ENCODE measurements at regions not wholly inside any gene's neighbourhood (a gene's known extent, or its start where the extent isn't known, plus 50 kb on each side); places are given as distances from the start of the nearest gene placed in this dataset.

GRCh38 chr4:83889802-83890201 is 353.9 kb downstream of the GPAT3 start:
- ATAC-seq (no peak), FAIRE-seq (no peak), DNase-seq (ENCODE audit: extremely low read depth in 1 of 4, low spot score in 3 of 4) (no peak)
- no TSS peak for BruUV-seq (replicated peaks)
- 0% methylated on average over 2 of the region's 2 CpGs for WGBS (ENCODE audit: insufficient coverage, low coverage, missing lambda C conversion rate)
- no peak overlapping the region for H3K27ac ChIP-seq (ENCODE audit: extremely low read depth, low read depth, low read length)
- no peak overlapping the region for H3K4me2 ChIP-seq (ENCODE audit: insufficient read depth, low read length)
- TF ChIP-seq CSDE1 (IDR thresholded peaks at IDR 0.05) (no peak), FOSL1 (tag; conservative IDR thresholded peaks at IDR 0.05) (peak; percentile 37; the same call in 1 of the 2 replicates)
- H3K4me1 ChIP-seq (replicated peaks in 1 of 2; ENCODE audit: control insufficient read depth in 2 of 2, insufficient read depth in 2 of 2, low read length in 2 of 2), result no peaks in the 10 kb centered on the region; a peak in 1 of 5 replicates
- H2AFZ ChIP-seq (ENCODE audit: low read depth, low read length), result no peak overlapping the region
- no peak overlapping the region for H3K9ac ChIP-seq (ENCODE audit: insufficient read depth in 1 of 2, low read depth in 2 of 2, low read length in 2 of 2)
- intact Hi-C loops (cut with micrococcal nuclease) (no loop called here), in situ Hi-C loops (cut with MboI) (no loop called here)
- no peaks in the 10 kb centered on the region for H3K36me3 ChIP-seq (ENCODE audit: control insufficient read depth, insufficient read depth, low read length)
- no peaks in the 10 kb centered on the region for H3K79me2 ChIP-seq (ENCODE audit: control insufficient read depth, insufficient read depth, low read length)
- POLR2A ChIA-PET, result no interaction called here
- no peak overlapping the region for H3K4me3 ChIP-seq
- no peaks in the 10 kb centered on the region for H3K9me3 ChIP-seq (replicated peaks; ENCODE audit: control insufficient read depth, insufficient read depth, low read depth, low read length)
- H3K27me3 ChIP-seq (ENCODE audit: control insufficient read depth in 2 of 2, insufficient read depth in 2 of 2, low read length in 2 of 2), result no peaks in the 10 kb centered on the region
- no peaks in the 10 kb centered on the region; the same call in 1 of the 2 replicates for H4K20me1 ChIP-seq (replicated peaks; ENCODE audit: control insufficient read depth, insufficient read depth, low read length)
- CTCF ChIA-PET (ENCODE audit: low intra/inter-chr PET ratio), result no interaction called here
- no peaks in the 10 kb centered on the region for H3K9me1 ChIP-seq (ENCODE audit: control insufficient read depth, insufficient read depth, low read length)

GRCh38 chr4:83885256-83886182 is 349.6 kb downstream of the GPAT3 start:
- DNase-seq (ENCODE audit: extremely low read depth in 1 of 4, low spot score in 3 of 4) (no peak), ATAC-seq (no peak), FAIRE-seq (no peak)
- H3K27me3 ChIP-seq (ENCODE audit: control insufficient read depth in 2 of 2, insufficient read depth in 2 of 2, low read length in 2 of 2), result no peaks in the 10 kb centered on the region; a peak in 1 of 5 replicates
- H3K79me2 ChIP-seq (ENCODE audit: control insufficient read depth, insufficient read depth, low read length), result no peaks in the 10 kb centered on the region
- H4K20me1 ChIP-seq (replicated peaks; ENCODE audit: control insufficient read depth, insufficient read depth, low read length), result no peaks in the 10 kb centered on the region; the same call in 1 of the 2 replicates
- POLR2A ChIA-PET, result interaction anchor here (0.6 to 0.9 kb wide), 2 partner anchors 8 to 72 kb away, joined by 3 to 5 read pairs; no protein-coding TSS in a partner anchor
- no peaks in the 10 kb centered on the region for H3K36me3 ChIP-seq (ENCODE audit: control insufficient read depth, insufficient read depth, low read length)
- H3K27ac ChIP-seq (ENCODE audit: extremely low read depth, low read depth, low read length), result no peak overlapping the region
- H2AFZ ChIP-seq (ENCODE audit: low read depth, low read length), result no peak overlapping the region
- no peaks in the 10 kb centered on the region for H3K9me3 ChIP-seq (replicated peaks; ENCODE audit: control insufficient read depth, insufficient read depth, low read depth, low read length)
- H3K4me2 ChIP-seq (ENCODE audit: insufficient read depth, low read length), result no peak overlapping the region
- no peaks in the 10 kb centered on the region for H3K9me1 ChIP-seq (ENCODE audit: control insufficient read depth, insufficient read depth, low read length)
- intact Hi-C loops (cut with micrococcal nuclease) (no loop called here), in situ Hi-C loops (cut with MboI) (no loop called here)
- 5% methylated on average over 6 of the region's 6 CpGs for WGBS (ENCODE audit: insufficient coverage, low coverage, missing lambda C conversion rate)
- no peak overlapping the region for H3K9ac ChIP-seq (ENCODE audit: insufficient read depth in 1 of 2, low read depth in 2 of 2, low read length in 2 of 2)
- CTCF ChIA-PET (ENCODE audit: low intra/inter-chr PET ratio), result no interaction called here
- no peaks in the 10 kb centered on the region for H3K4me1 ChIP-seq (replicated peaks in 1 of 2; ENCODE audit: control insufficient read depth in 2 of 2, insufficient read depth in 2 of 2, low read length in 2 of 2)
- no TSS peak for BruUV-seq (replicated peaks)
- H3K4me3 ChIP-seq, result no peak overlapping the region
- TF ChIP-seq MECOM (CRISPR knock-in tag; IDR thresholded peaks at IDR 0.05) (no peak), PML (IDR thresholded peaks at IDR 0.05; ENCODE audit: low read length) (no peak), GMEB1 (CRISPR knock-in tag; IDR thresholded peaks at IDR 0.05) (no peak), ZNF12 (CRISPR knock-in tag; IDR thresholded peaks at IDR 0.05) (no peak)
- TF ChIP-seq, protein P1, sequence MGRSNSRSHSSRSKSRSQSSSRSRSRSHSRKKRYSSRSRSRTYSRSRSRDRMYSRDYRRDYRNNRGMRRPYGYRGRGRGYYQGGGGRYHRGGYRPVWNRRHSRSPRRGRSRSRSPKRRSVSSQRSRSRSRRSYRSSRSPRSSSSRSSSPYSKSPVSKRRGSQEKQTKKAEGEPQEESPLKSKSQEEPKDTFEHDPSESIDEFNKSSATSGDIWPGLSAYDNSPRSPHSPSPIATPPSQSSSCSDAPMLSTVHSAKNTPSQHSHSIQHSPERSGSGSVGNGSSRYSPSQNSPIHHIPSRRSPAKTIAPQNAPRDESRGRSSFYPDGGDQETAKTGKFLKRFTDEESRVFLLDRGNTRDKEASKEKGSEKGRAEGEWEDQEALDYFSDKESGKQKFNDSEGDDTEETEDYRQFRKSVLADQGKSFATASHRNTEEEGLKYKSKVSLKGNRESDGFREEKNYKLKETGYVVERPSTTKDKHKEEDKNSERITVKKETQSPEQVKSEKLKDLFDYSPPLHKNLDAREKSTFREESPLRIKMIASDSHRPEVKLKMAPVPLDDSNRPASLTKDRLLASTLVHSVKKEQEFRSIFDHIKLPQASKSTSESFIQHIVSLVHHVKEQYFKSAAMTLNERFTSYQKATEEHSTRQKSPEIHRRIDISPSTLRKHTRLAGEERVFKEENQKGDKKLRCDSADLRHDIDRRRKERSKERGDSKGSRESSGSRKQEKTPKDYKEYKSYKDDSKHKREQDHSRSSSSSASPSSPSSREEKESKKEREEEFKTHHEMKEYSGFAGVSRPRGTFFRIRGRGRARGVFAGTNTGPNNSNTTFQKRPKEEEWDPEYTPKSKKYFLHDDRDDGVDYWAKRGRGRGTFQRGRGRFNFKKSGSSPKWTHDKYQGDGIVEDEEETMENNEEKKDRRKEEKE (IDR thresholded peaks at IDR 0.05; ENCODE audit: borderline replicate concordance in 1 of 2, control insufficient read depth in 1 of 2, low read depth in 2 of 2, low read length in 1 of 2), result no peak

Measured in K562 (cell line).